Left lung (tissue), 4 donors: ENCODE measurements at regions not wholly inside any gene's neighbourhood (a gene's known extent, or its start where the extent isn't known, plus 50 kb on each side); places are given as distances from the start of the nearest gene placed in this dataset.
A peak's percentile ranks its signal among the peaks of the same experiment; 100 is the strongest.

ENCODE experiments used
- ATAC-seq: fragments of 200-7000 bp; cut with Tn5 transposase; one replicate; pipeline ENCODE4 v1.9.1; 2020; ENCODE audit warnings: moderate library complexity
- DNase-seq, 4 donors: peaks; one replicate each; pipeline ENCODE4 v3.0.0-alpha.2; 2013 to 2020
- H3K27ac ChIP-seq, 2 donors: fragments of 200-600 bp; sonication (generic) in 1 of 2; one replicate each; pipeline versions ENCODE4 v1.5.0 to v1.8.0; 2020 to 2021
- H3K27me3 ChIP-seq, 2 donors: fragments of 200-600 bp; sonication (generic) in 1 of 2; one replicate each; pipeline versions ENCODE4 v1.5.0 to v1.8.0; 2020 to 2021
- H3K36me3 ChIP-seq, 2 donors: fragments of 200-600 bp; sonication (generic) in 1 of 2; one replicate each; pipeline versions ENCODE4 v1.5.0 to v1.8.0; 2020 to 2021
- H3K4me1 ChIP-seq, 2 donors: fragments of 200-600 bp; one replicate each; pipeline ENCODE4 v1.8.0; 2021
- H3K4me3 ChIP-seq, 2 donors: fragments of 200-600 bp; sonication (generic) in 1 of 2; one replicate each; pipeline versions ENCODE4 v1.5.0 to v1.8.0; 2020 to 2021; ENCODE audit warnings: mild to moderate bottlenecking in 1 of 2
- H3K9me3 ChIP-seq, 2 donors: fragments of 200-600 bp; sonication (generic) in 1 of 2; one replicate each; pipeline versions ENCODE4 v1.5.0 to v1.8.0; 2020 to 2021
- CTCF ChIP-seq, 2 donors: fragments of 200-600 bp; sonication (generic) in 1 of 2; IDR thresholded peaks; one replicate each; pipeline versions ENCODE4 v1.5.0 to v1.8.0; 2021; ENCODE audit warnings: antibody characterized with exemption in 2 of 2
- intact Hi-C, 2 donors: fragments of 100-400 bp; cut with DNase I; formaldehyde crosslinking; loops; one replicate each; pipeline versions ENCODE4 v1.11.2 to v1.14.2; 2022
- donor health status: DM: no; HTN: yes; CAD: no.
- donor health status: DM: no; HTN: no; CAD: no.

GRCh38 chr3:110734524-110734923, 337.1 kb upstream of the NECTIN3 start:
- no peak for ATAC-seq
- H3K27ac ChIP-seq, result no peak overlapping the region
- no peak for TF ChIP-seq CTCF (IDR thresholded peaks at IDR 0.05)
- H3K4me1 ChIP-seq, result no peaks in the 10 kb centered on the region
- intact Hi-C loops, result no loop called here
- no peaks in the 10 kb centered on the region for H3K36me3 ChIP-seq
- no peaks in the 10 kb centered on the region for H3K27me3 ChIP-seq
- DNase-seq, result no peak
- peaks cover 0 to 3% of the 10 kb centered on the region in 2 donors for H3K9me3 ChIP-seq
- no peak overlapping the region for H3K4me3 ChIP-seq

DNA sequence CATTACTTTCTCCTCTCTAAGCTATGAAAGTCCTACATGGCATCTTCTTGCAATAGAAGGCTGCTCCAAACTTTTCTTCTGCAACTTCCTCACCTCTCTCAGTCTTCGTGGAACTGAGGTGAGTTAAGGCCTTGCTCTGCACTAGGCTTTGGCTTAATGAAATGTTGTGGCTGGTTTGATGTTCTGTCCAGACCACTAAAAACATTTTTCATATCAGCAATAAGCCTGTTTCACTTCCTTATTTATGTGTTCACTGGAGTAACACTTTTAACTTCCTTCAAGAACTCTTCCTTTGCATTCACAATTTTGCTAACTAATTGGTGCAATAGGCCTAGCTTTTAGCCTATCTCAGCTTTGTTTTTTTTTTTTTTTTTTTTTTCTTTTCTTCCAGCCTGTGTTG, 335.3 kb upstream of the NECTIN3 start:
- Histone ChIP-seq H3K36me3 (no peaks in the 10 kb centered on the region), H3K9me3 (peaks cover 0 to 3% of the 10 kb centered on the region in 2 donors), H3K27me3 (no peaks in the 10 kb centered on the region), H3K27ac (no peak overlapping the region), H3K4me1 (no peaks in the 10 kb centered on the region), H3K4me3 (no peak overlapping the region)
- intact Hi-C loops, result no loop called here
- TF ChIP-seq CTCF (IDR thresholded peaks at IDR 0.05), result no peak
- DNase-seq (no peak), ATAC-seq (no peak)

DNA sequence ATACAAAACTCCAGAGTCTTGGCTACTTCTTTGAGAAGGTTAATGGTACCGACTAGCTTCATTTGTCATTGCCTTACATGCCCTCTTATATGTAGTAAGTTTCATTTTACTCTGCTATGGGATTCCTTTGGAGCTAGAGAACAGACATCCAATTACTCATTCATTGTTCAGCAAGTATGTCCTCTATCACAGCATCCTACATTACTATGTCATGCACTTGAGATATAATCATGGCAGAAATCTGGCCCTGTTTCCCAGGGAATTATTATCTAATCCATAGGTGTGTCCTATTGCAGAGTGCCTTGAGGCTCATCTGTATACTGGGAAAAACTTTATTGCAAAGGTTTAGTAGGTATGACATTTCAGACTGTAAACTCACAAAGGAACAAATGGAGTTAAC, 333.1 kb upstream of the NECTIN3 start:
- H3K4me1 ChIP-seq, result no peaks in the 10 kb centered on the region
- no peak overlapping the region for H3K27ac ChIP-seq
- no peak for TF ChIP-seq CTCF (IDR thresholded peaks at IDR 0.05)
- H3K4me3 ChIP-seq, result no peak overlapping the region
- peaks cover 0 to 3% of the 10 kb centered on the region in 2 donors for H3K9me3 ChIP-seq
- DNase-seq (no peak), ATAC-seq (no peak)
- no peaks in the 10 kb centered on the region for H3K36me3 ChIP-seq
- H3K27me3 ChIP-seq, result no peaks in the 10 kb centered on the region
- intact Hi-C loops, result no loop called here

DNA sequence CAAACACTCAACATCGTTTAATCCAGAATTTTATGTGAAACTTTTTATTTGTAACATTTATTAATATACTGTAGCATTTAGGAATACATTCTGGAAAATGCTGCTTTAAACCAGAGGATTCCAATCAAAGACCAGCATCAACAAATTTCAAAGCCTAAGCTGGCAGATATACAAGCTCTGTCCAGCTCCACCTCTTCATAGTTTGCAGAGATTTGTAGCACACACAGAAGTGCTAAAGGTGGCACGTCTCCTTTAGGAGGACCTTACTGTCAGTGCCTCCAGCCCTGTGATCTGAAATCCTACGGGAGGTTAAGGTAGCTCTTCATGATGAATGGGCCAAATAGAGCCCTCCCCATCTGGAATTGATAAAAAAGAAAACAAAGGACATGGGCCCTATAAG, 329.7 kb upstream of the NECTIN3 start:
- intact Hi-C loops, result no loop called here
- no peak overlapping the region for H3K4me3 ChIP-seq
- H3K36me3 ChIP-seq, result no peaks in the 10 kb centered on the region
- DNase-seq (no peak), ATAC-seq (peak; percentile 36)
- peaks cover 0 to 3% of the 10 kb centered on the region in 2 donors for H3K9me3 ChIP-seq
- H3K4me1 ChIP-seq, result no peaks in the 10 kb centered on the region
- TF ChIP-seq CTCF (IDR thresholded peaks at IDR 0.05), result no peak
- no peak overlapping the region for H3K27ac ChIP-seq
- H3K27me3 ChIP-seq, result no peaks in the 10 kb centered on the region

GRCh38 chr3:110743202-110743601, 328.4 kb upstream of the NECTIN3 start:
- Histone ChIP-seq H3K4me1 (no peaks in the 10 kb centered on the region), H3K4me3 (no peak overlapping the region), H3K36me3 (no peaks in the 10 kb centered on the region), H3K27me3 (no peaks in the 10 kb centered on the region), H3K27ac (peak overlapping the region in 1 of 2 donors; percentile 19), H3K9me3 (no peaks in the 10 kb centered on the region)
- ATAC-seq, result peak; percentile 98
- intact Hi-C loops, result no loop called here
- DNase-seq, result peak in 1 of 4 donors; percentile 52
- TF ChIP-seq CTCF (IDR thresholded peaks at IDR 0.05), result no peak
